IPS-20b (cell line): ENCODE measurements at regions not wholly inside any gene's neighbourhood (a gene's known extent, or its start where the extent isn't known, plus 50 kb on each side); places are given as distances from the start of the nearest gene placed in this dataset.
"Not testable (repeated sequence)": the region's sequence is repeated elsewhere in the genome, so short reads cannot be mapped to it uniquely, and the experiment has no call there.

ENCODE experiments used
- H3K27ac ChIP-seq: one replicate; pipeline ENCODE4 v1.5.1; 2013; ENCODE audit warnings: low read length
- H3K27me3 ChIP-seq: 2 replicates; pipeline ENCODE4 v1.6.1; 2013; ENCODE audit warnings: mild to moderate bottlenecking, low read length, inconsistent platforms; ENCODE audit not compliant: insufficient read depth
- H3K36me3 ChIP-seq: 2 replicates; pipeline ENCODE4 v1.6.1; 2013; ENCODE audit warnings: low read depth, mild to moderate bottlenecking, inconsistent platforms, low read length, moderate library complexity; ENCODE audit not compliant: insufficient read depth
- H3K4me1 ChIP-seq: 2 replicates; pipeline ENCODE4 v1.6.1; 2013; ENCODE audit warnings: mild to moderate bottlenecking, control low read depth, inconsistent platforms, low read length, moderate library complexity; ENCODE audit not compliant: insufficient read depth
- H3K4me3 ChIP-seq: 2 replicates; pipeline ENCODE4 v1.5.1; 2013; ENCODE audit warnings: mild to moderate bottlenecking, low read length, inconsistent platforms
- H3K9ac ChIP-seq: 2 replicates; pipeline ENCODE4 v1.6.1; 2013; ENCODE audit warnings: low read depth, mild to moderate bottlenecking, inconsistent platforms, low read length, moderate library complexity
- H3K9me3 ChIP-seq: 2 replicates; pipeline ENCODE4 v1.6.1; 2013; ENCODE audit warnings: mild to moderate bottlenecking, low read depth, low read length, inconsistent platforms; ENCODE audit not compliant: insufficient read depth

GRCh38 chr9:85163825-85164224, 494.3 kb downstream of the NTRK2 start:
- Histone ChIP-seq H3K9me3 (peaks cover under 1% of the 10 kb centered on the region; the same call in 1 of the 2 replicates), H3K4me3 (no peak overlapping the region), H3K36me3 (no peaks in the 10 kb centered on the region), H3K27ac (no peak overlapping the region), H3K4me1 (peaks cover 9% of the 10 kb centered on the region), H3K27me3 (no peaks in the 10 kb centered on the region), H3K9ac (no peak overlapping the region)

- Histone ChIP-seq H3K27ac (no peak overlapping the region), H3K9ac (no peak overlapping the region), H3K4me1 (peaks cover 9% of the 10 kb centered on the region), H3K36me3 (no peaks in the 10 kb centered on the region), H3K4me3 (no peak overlapping the region), H3K9me3 (no peaks in the 10 kb centered on the region), H3K27me3 (no peaks in the 10 kb centered on the region)
Observed at GRCh38 chr9:85163415-85163814, 493.9 kb downstream of the NTRK2 start.

DNA sequence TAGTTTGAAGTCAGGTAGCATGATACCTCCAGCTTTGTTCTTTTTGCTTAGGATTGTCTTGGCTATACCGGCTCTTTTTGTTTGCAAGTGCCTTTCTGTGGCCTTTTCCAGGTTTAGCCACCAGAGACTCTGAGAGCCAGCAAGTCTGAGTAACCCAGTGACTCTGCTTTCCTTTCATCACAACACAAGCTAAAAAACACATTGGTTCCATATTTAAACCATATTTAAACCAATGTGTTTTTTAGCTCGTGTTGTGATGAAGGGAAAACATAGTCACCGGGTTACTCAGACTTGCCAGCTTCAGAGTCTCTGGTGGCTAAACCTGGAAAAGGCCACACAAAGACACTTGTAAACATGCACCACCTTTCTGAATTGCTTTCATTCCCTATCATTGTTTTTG, 493.3 kb downstream of the NTRK2 start:
- Histone ChIP-seq H3K27me3 (no peaks in the 10 kb centered on the region), H3K36me3 (no peaks in the 10 kb centered on the region), H3K4me1 (peaks cover 9% of the 10 kb centered on the region), H3K9me3 (no peaks in the 10 kb centered on the region), H3K4me3 (no peak overlapping the region), H3K27ac (no peak overlapping the region), H3K9ac (no peak overlapping the region)

DNA sequence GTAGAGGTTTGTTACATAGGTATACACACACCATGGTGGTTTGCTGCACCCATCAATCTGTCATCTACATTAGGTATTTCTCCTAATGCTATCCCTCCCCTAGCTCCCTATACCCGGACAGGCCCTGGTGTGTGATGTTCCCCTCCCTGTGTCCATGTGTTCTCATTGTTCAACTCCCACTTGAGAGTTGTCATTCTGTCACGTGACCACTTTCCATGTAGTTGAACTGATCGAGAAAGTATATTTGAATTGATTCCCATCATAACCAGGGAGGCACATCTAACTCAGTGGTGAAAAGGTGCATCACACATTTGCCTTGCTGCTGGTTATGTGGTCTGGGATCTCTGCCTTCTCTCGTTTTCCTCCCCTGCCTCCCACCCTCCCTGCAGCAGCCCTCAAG, 491.4 kb downstream of the NTRK2 start:
- not testable (repeated sequence) for H3K4me3 ChIP-seq, H3K9ac ChIP-seq, H3K4me1 ChIP-seq, H3K36me3 ChIP-seq, H3K27ac ChIP-seq, H3K9me3 ChIP-seq, H3K27me3 ChIP-seq

- Histone ChIP-seq H3K9ac (no peak overlapping the region), H3K4me3 (no peak overlapping the region), H3K27ac (no peak overlapping the region), H3K27me3 (no peaks in the 10 kb centered on the region), H3K9me3 (no peaks in the 10 kb centered on the region), H3K4me1 (peaks cover 8% of the 10 kb centered on the region; the same call in 1 of the 2 replicates), H3K36me3 (no peaks in the 10 kb centered on the region)
Observed at GRCh38 chr9:85158512-85158911, 489.0 kb downstream of the NTRK2 start.

DNA sequence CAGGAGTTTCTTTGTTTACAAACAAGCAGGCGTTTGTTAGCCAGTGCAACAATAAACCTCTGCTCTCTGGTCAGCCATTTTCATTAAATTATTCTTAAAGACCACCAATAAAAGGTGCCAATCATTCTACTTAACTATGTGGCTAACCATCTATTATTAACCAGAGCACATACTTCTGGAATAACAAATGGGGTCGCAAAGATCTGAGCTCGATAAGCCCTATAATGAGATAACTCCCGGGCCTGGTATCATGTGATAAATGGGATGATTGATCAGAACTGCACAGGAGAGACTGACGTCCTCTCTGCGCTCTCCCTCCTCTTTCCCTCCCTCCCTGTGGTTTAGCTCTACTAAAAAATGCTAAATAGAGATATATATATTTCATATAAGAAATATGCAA, 488.2 kb downstream of the NTRK2 start:
- H3K36me3 ChIP-seq, result no peaks in the 10 kb centered on the region

DNA sequence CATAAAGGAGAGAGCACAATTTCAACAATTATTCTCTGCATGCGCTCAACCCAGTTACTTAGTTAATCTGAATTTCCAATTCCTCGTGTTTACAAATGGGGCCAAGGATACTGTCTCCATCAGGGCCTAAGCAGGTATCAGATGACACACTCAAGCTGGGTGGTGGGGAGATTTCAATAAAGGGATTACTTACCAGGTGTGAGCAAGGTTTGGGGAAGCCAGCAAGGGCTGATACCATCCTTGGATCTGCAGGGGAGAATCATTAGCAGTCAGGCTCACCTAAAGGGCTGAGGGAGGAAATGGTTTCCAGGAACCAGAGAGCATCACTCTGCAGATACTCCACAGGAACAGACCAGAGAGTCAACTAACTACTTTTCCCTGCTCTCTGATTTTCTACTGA, 487.1 kb downstream of the NTRK2 start:
- Histone ChIP-seq H3K9ac (no peak overlapping the region), H3K4me1 (peaks cover 8% of the 10 kb centered on the region; the same call in 1 of the 2 replicates), H3K4me3 (no peak overlapping the region), H3K9me3 (no peaks in the 10 kb centered on the region), H3K27ac (no peak overlapping the region), H3K36me3 (no peaks in the 10 kb centered on the region), H3K27me3 (no peaks in the 10 kb centered on the region)

More for the DNA sequence above, 488.2 kb downstream of the NTRK2 start:
- Histone ChIP-seq H3K9ac (no peak overlapping the region), H3K9me3 (no peaks in the 10 kb centered on the region), H3K4me1 (peaks cover 8% of the 10 kb centered on the region; the same call in 1 of the 2 replicates), H3K4me3 (no peak overlapping the region), H3K27ac (no peak overlapping the region), H3K27me3 (no peaks in the 10 kb centered on the region)

- Histone ChIP-seq H3K9ac (no peak overlapping the region), H3K4me3 (no peak overlapping the region), H3K36me3 (no peaks in the 10 kb centered on the region), H3K27ac (no peak overlapping the region), H3K27me3 (no peaks in the 10 kb centered on the region), H3K9me3 (no peaks in the 10 kb centered on the region), H3K4me1 (peaks cover 8% of the 10 kb centered on the region; the same call in 1 of the 2 replicates)
Observed at GRCh38 chr9:85155352-85155751, 485.8 kb downstream of the NTRK2 start.

- H3K36me3 ChIP-seq, result no peaks in the 10 kb centered on the region
- H3K27ac ChIP-seq, result no peak overlapping the region
- H3K4me3 ChIP-seq, result no peak overlapping the region
- H3K4me1 ChIP-seq, result 0 out of 2 replicates have a peak, but pooled peaks cover 3% of the 10 kb centered on the region
- H3K27me3 ChIP-seq, result no peaks in the 10 kb centered on the region
- H3K9ac ChIP-seq, result no peak overlapping the region
- no peaks in the 10 kb centered on the region for H3K9me3 ChIP-seq
Observed at GRCh38 chr9:85151741-85152140, 482.2 kb downstream of the NTRK2 start.

DNA sequence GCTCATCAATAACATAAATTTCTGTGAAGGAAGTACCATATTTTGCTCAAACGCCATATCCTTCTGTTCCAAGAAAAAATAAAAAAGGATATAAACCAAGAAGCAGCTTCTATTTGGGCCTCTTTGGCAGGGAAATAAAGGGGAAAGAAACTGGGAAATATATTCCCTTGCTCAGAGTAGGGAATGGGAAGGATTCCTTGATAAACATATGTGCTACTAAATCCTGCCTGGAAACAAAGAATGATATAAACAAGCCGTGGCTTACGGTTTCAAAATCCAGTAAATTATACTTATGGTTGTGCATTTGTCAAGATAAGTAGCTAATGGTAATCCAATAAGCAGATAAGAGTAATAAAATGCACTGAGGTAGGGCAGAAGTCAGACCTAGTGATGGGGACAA, 481.6 kb downstream of the NTRK2 start:
- H3K4me1 ChIP-seq, result no peaks in the 10 kb centered on the region
- H3K9ac ChIP-seq, result no peak overlapping the region
- H3K27me3 ChIP-seq, result no peaks in the 10 kb centered on the region
- no peak overlapping the region for H3K27ac ChIP-seq
- H3K36me3 ChIP-seq, result no peaks in the 10 kb centered on the region
- no peak overlapping the region for H3K4me3 ChIP-seq
- H3K9me3 ChIP-seq, result no peaks in the 10 kb centered on the region

DNA sequence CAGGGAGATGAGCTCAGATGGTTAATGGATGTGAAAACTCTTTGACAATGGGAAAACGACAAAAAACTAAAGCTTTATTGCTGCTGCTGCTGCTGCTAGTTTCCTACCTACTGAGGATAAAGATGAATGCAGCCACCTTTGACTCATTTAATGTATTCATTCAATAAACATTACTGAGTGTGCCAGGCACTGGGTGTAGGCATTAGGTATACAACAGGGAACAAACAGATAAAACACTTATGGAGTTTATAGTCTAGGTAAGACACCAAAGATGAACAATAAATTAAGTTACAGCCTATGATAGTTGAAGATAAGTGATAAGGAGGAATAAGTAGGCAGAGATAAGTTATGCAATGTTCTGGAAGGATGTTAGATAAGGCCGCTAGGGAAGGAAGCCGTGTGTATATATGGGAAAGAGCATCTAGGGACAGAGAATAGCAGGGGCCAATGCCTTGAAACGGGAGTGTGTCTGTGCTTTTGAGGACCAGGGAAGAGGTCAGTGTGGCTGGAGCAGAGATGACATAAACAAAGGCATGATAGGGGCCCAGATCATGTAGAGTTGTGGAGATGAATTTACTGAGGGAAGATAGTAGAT, 477.6 kb downstream of the NTRK2 start:
- H3K27me3 ChIP-seq, result no peaks in the 10 kb centered on the region

GRCh38 chr9:85142968-85143367, 473.4 kb downstream of the NTRK2 start:
- Histone ChIP-seq H3K9me3 (no peaks in the 10 kb centered on the region), H3K27me3 (no peaks in the 10 kb centered on the region), H3K4me1 (no peaks in the 10 kb centered on the region), H3K4me3 (no peak overlapping the region), H3K36me3 (no peaks in the 10 kb centered on the region), H3K27ac (no peak overlapping the region), H3K9ac (no peak overlapping the region)

More for the DNA sequence above, 477.6 kb downstream of the NTRK2 start:
- Histone ChIP-seq H3K4me3 (no peak overlapping the region), H3K9ac (no peak overlapping the region), H3K27ac (no peak overlapping the region), H3K36me3 (no peaks in the 10 kb centered on the region), H3K4me1 (no peaks in the 10 kb centered on the region), H3K9me3 (no peaks in the 10 kb centered on the region)
